Skeletal muscle tissue (tissue), 3 donors: ENCODE measurements at regions not wholly inside any gene's neighbourhood (a gene's known extent, or its start where the extent isn't known, plus 50 kb on each side); places are given as distances from the start of the nearest gene placed in this dataset.
"Not testable (repeated sequence)": the region's sequence is repeated elsewhere in the genome, so short reads cannot be mapped to it uniquely, and the experiment has no call there.

Source experiments
- H3K27ac ChIP-seq: one replicate; pipeline ENCODE4 v1.7.0; 2013; ENCODE audit warnings: mild to moderate bottlenecking, low read depth, low read length, inconsistent platforms
- H3K27me3 ChIP-seq, 3 donors: one replicate each; pipeline ENCODE4 v1.7.0; 2013; ENCODE audit warnings: low read length in 3 of 3; ENCODE audit not compliant: control insufficient read depth in 3 of 3, insufficient read depth in 3 of 3
- H3K36me3 ChIP-seq, 3 donors: one replicate each; pipeline ENCODE4 v1.7.0; 2013; ENCODE audit warnings: low read length in 3 of 3; ENCODE audit not compliant: control insufficient read depth in 3 of 3, insufficient read depth in 3 of 3
- H3K4me1 ChIP-seq, 3 donors: one replicate each; pipeline ENCODE4 v1.7.0; 2013; ENCODE audit warnings: low read length in 3 of 3, mild to moderate bottlenecking in 3 of 3; ENCODE audit not compliant: control insufficient read depth in 3 of 3, insufficient read depth in 3 of 3
- H3K4me3 ChIP-seq, 3 donors: one replicate each; pipeline ENCODE4 v1.7.0; 2013; ENCODE audit warnings: low read length in 3 of 3
- H3K9ac ChIP-seq, 3 donors: one replicate each; pipeline ENCODE4 v1.7.0; 2013; ENCODE audit warnings: low read length in 3 of 3, mild to moderate bottlenecking in 3 of 3, moderate library complexity in 2 of 3, low read depth in 1 of 3
- H3K9me3 ChIP-seq, 3 donors: one replicate each; pipeline ENCODE4 v1.7.0; 2013; ENCODE audit warnings: low read length in 3 of 3; ENCODE audit not compliant: control insufficient read depth in 3 of 3
- donor health status: Osteomylitis.

GRCh38 chr4:3615386-3616286 lies 83.4 kb upstream of the LRPAP1 start:
- Histone ChIP-seq H3K27me3 (peaks cover 3 to 17% (median 8%) of the 10 kb centered on the region in 3 donors), H3K4me3 (no peak overlapping the region), H3K9ac (no peak overlapping the region), H3K9me3 (peaks cover 0 to 4% (median 0%) of the 10 kb centered on the region in 3 donors), H3K36me3 (no peaks in the 10 kb centered on the region), H3K4me1 (no peaks in the 10 kb centered on the region), H3K27ac (no peak overlapping the region)

- Histone ChIP-seq H3K4me3 (no peak overlapping the region), H3K4me1 (no peaks in the 10 kb centered on the region), H3K9me3 (peaks cover 0 to 4% (median 0%) of the 10 kb centered on the region in 3 donors), H3K27me3 (peaks cover 3 to 17% (median 8%) of the 10 kb centered on the region in 3 donors), H3K36me3 (no peaks in the 10 kb centered on the region), H3K27ac (no peak overlapping the region), H3K9ac (no peak overlapping the region)
These were observed 82.4 kb upstream of the LRPAP1 start for GRCh38 chr4:3614731-3614980.

GRCh38 chr4:3613967-3614730 lies 81.9 kb upstream of the LRPAP1 start:
- Histone ChIP-seq H3K36me3 (no peaks in the 10 kb centered on the region), H3K27me3 (peaks cover 3 to 19% (median 8%) of the 10 kb centered on the region in 3 donors), H3K4me3 (no peak overlapping the region), H3K4me1 (no peaks in the 10 kb centered on the region), H3K9ac (no peak overlapping the region), H3K9me3 (peaks cover 0 to 4% (median 0%) of the 10 kb centered on the region in 3 donors), H3K27ac (no peak overlapping the region)

GRCh38 chr4:3612934-3613333 lies 80.7 kb upstream of the LRPAP1 start:
- peaks cover 3 to 20% (median 8%) of the 10 kb centered on the region in 3 donors for H3K27me3 ChIP-seq
- no peak overlapping the region for H3K9ac ChIP-seq
- no peak overlapping the region for H3K27ac ChIP-seq
- peaks cover 0 to 4% (median 0%) of the 10 kb centered on the region in 3 donors for H3K9me3 ChIP-seq
- H3K4me3 ChIP-seq: no peak overlapping the region
- H3K4me1 ChIP-seq: no peaks in the 10 kb centered on the region
- no peaks in the 10 kb centered on the region for H3K36me3 ChIP-seq

GRCh38 chr4:3612281-3612680 lies 80.1 kb upstream of the LRPAP1 start:
- H3K9ac ChIP-seq: no peak overlapping the region
- no peaks in the 10 kb centered on the region for H3K4me1 ChIP-seq
- H3K27ac ChIP-seq: no peak overlapping the region
- peaks cover 0 to 4% (median 0%) of the 10 kb centered on the region in 3 donors for H3K9me3 ChIP-seq
- no peak overlapping the region for H3K4me3 ChIP-seq
- H3K27me3 ChIP-seq: peaks cover 3 to 24% (median 5%) of the 10 kb centered on the region in 3 donors
- H3K36me3 ChIP-seq: no peaks in the 10 kb centered on the region

GRCh38 chr4:3611778-3612177 lies 79.6 kb upstream of the LRPAP1 start:
- Histone ChIP-seq H3K9ac (no peak overlapping the region), H3K27me3 (peaks cover 3 to 24% (median 5%) of the 10 kb centered on the region in 3 donors)

GRCh38 chr4:3610851-3611250 lies 78.6 kb upstream of the LRPAP1 start:
- H3K36me3 ChIP-seq, H3K9ac ChIP-seq, H3K4me3 ChIP-seq, H3K4me1 ChIP-seq, H3K27ac ChIP-seq, H3K9me3 ChIP-seq: not testable (repeated sequence)
- H3K27me3 ChIP-seq: peaks cover 3 to 24% (median 5%) of the 10 kb centered on the region in 3 donors

More at GRCh38 chr4:3611778-3612177, 79.6 kb upstream of the LRPAP1 start:
- Histone ChIP-seq H3K36me3 (no peaks in the 10 kb centered on the region), H3K4me3 (no peak overlapping the region), H3K4me1 (no peaks in the 10 kb centered on the region), H3K9me3 (peaks cover 0 to 4% (median 0%) of the 10 kb centered on the region in 3 donors), H3K27ac (no peak overlapping the region)

- H3K4me3 ChIP-seq, H3K27ac ChIP-seq, H3K36me3 ChIP-seq, H3K4me1 ChIP-seq, H3K9ac ChIP-seq, H3K9me3 ChIP-seq: not testable (repeated sequence)
- peaks cover 5 to 26% (median 7%) of the 10 kb centered on the region in 3 donors for H3K27me3 ChIP-seq
These were observed 77.7 kb upstream of the LRPAP1 start for GRCh38 chr4:3609905-3610304.

GRCh38 chr4:3607690-3608552 lies 75.7 kb upstream of the LRPAP1 start:
- no peak overlapping the region for H3K27ac ChIP-seq

More at GRCh38 chr4:3607690-3608552, 75.7 kb upstream of the LRPAP1 start:
- Histone ChIP-seq H3K4me3 (no peak overlapping the region), H3K27me3 (peaks cover 3 to 22% (median 11%) of the 10 kb centered on the region in 3 donors), H3K36me3 (no peaks in the 10 kb centered on the region), H3K9me3 (peaks cover 0 to 2% (median 0%) of the 10 kb centered on the region in 3 donors), H3K4me1 (no peaks in the 10 kb centered on the region), H3K9ac (no peak overlapping the region)
